GM12891 (cell line): ENCODE measurements at regions not wholly inside any gene's neighbourhood (a gene's known extent, or its start where the extent isn't known, plus 50 kb on each side); places are given as distances from the start of the nearest gene placed in this dataset.

Experiments used
- DNase-seq: peaks from one replicate; pipeline ENCODE4 v3.0.0; 2011; ENCODE audit warnings: low spot score; ENCODE audit not compliant: insufficient read length
- FAIRE-seq: peaks from 2 replicates; lab custom pipeline; 2011; peaks lifted over from hg19 to GRCh38; lab: Jason Lieb, UNC
- PAX5 ChIP-seq: IDR thresholded peaks from 2 replicates; pipeline ENCODE4 v1.6.1; 2011; ENCODE audit warnings: low read length, moderate library complexity, mild to moderate bottlenecking; ENCODE audit not compliant: insufficient read depth, severe bottlenecking
- POLR2A ChIP-seq: IDR thresholded peaks from 2 replicates; pipeline ENCODE4 v1.6.1; 2011; ENCODE audit warnings: low read depth, low read length, control low read depth
- POLR2AphosphoS5 ChIP-seq: IDR thresholded peaks from 2 replicates; pipeline ENCODE4 v1.6.1; 2011; ENCODE audit warnings: low read depth, low read length, control low read depth
- POU2F2 ChIP-seq: IDR thresholded peaks from 2 replicates; pipeline ENCODE4 v1.6.1; 2011; ENCODE audit warnings: low read depth, mild to moderate bottlenecking, control low read depth, low read length, moderate library complexity
- SPI1 ChIP-seq: IDR thresholded peaks from 2 replicates; pipeline ENCODE4 v1.6.1; 2011; ENCODE audit warnings: low read depth, low read length, control low read depth
- TAF1 ChIP-seq: IDR thresholded peaks from 2 replicates; pipeline ENCODE4 v1.6.1; 2011; ENCODE audit warnings: low read depth, low read length, control low read depth

GRCh38 chr5:8048920-8049319, 180.0 kb downstream of the MTRR start:
- TF ChIP-seq PAX5 (no peak), POLR2AphosphoS5 (no peak), TAF1 (no peak), SPI1 (no peak), POU2F2 (no peak), POLR2A (no peak)
- DNase-seq (no peak), FAIRE-seq (no peak)

- TF ChIP-seq SPI1 (no peak), POLR2AphosphoS5 (no peak), TAF1 (no peak), POLR2A (no peak), POU2F2 (no peak), PAX5 (no peak)
- FAIRE-seq (no peak), DNase-seq (no peak)
These were observed 181.7 kb downstream of the MTRR start for GRCh38 chr5:8050616-8051175.

- FAIRE-seq (no peak), DNase-seq (no peak)
- no peak for TF ChIP-seq POU2F2
- no peak for TF ChIP-seq POLR2AphosphoS5
- no peak for TF ChIP-seq SPI1
- no peak for TF ChIP-seq PAX5
- TF ChIP-seq TAF1: no peak
- no peak for TF ChIP-seq POLR2A
These were observed 184.3 kb downstream of the MTRR start for GRCh38 chr5:8053270-8053669.

GRCh38 chr5:8057769-8058168, 188.8 kb downstream of the MTRR start:
- TF ChIP-seq POLR2A (no peak), PAX5 (no peak), TAF1 (no peak), SPI1 (no peak), POLR2AphosphoS5 (no peak), POU2F2 (no peak)
- FAIRE-seq (no peak), DNase-seq (no peak)

GRCh38 chr5:8058616-8059190, 189.8 kb downstream of the MTRR start:
- FAIRE-seq (no peak), DNase-seq (no peak)
- TF ChIP-seq PAX5: no peak
- no peak for TF ChIP-seq POU2F2
- TF ChIP-seq POLR2AphosphoS5: no peak
- TF ChIP-seq TAF1: no peak
- no peak for TF ChIP-seq SPI1
- no peak for TF ChIP-seq POLR2A

- FAIRE-seq (no peak), DNase-seq (no peak)
- TF ChIP-seq POU2F2 (no peak), SPI1 (no peak), POLR2A (no peak), PAX5 (no peak), TAF1 (no peak)
These were observed 190.4 kb downstream of the MTRR start for GRCh38 chr5:8059337-8059736.

GRCh38 chr5:8060235-8060952, 191.4 kb downstream of the MTRR start:
- no peak for FAIRE-seq
- DNase-seq: no peak
- TF ChIP-seq POLR2AphosphoS5 (no peak), SPI1 (peak; percentile 75)

GRCh38 chr5:8060953-8061429, 192.0 kb downstream of the MTRR start:
- no peak for TF ChIP-seq SPI1
- no peak for FAIRE-seq
- DNase-seq: no peak

- DNase-seq (no peak), FAIRE-seq (no peak)
- no peak for TF ChIP-seq TAF1
- TF ChIP-seq POLR2A: no peak
- TF ChIP-seq POU2F2: no peak
- TF ChIP-seq POLR2AphosphoS5: no peak
- TF ChIP-seq PAX5: no peak
- no peak for TF ChIP-seq SPI1
These were observed 193.6 kb downstream of the MTRR start for GRCh38 chr5:8062521-8062920.
